ACC112 (cell line): ENCODE measurements at regions not wholly inside any gene's neighbourhood (a gene's known extent, or its start where the extent isn't known, plus 50 kb on each side); places are given as distances from the start of the nearest gene placed in this dataset.

ENCODE experiments used
- H2AFZ ChIP-seq: fragments of 200-600 bp; sonication (generic); one replicate; pipeline ENCODE4 v1.6.0; 2017; ENCODE audit warnings: antibody characterized with exemption, low read length; ENCODE audit not compliant: unreplicated experiment
- H3K27ac ChIP-seq: fragments of 200-600 bp; sonication (generic); 2 replicates; pipeline ENCODE4 v1.5.1; 2014; ENCODE audit warnings: low read depth, mild to moderate bottlenecking, antibody characterized with exemption, low read length, moderate library complexity
- H3K27me3 ChIP-seq: fragments of 200-600 bp; sonication (generic); 2 replicates; pipeline ENCODE4 v1.6.1; 2014; ENCODE audit warnings: mild to moderate bottlenecking, antibody characterized with exemption, low read length, moderate library complexity, mixed read lengths; ENCODE audit not compliant: insufficient read depth
- H3K36me3 ChIP-seq: fragments of 200-600 bp; sonication (generic); 2 replicates; pipeline ENCODE4 v1.6.1; 2016; ENCODE audit warnings: mild to moderate bottlenecking, antibody characterized with exemption, low read length, moderate library complexity, mixed read lengths; ENCODE audit not compliant: insufficient read depth
- H3K4me1 ChIP-seq: fragments of 200-600 bp; sonication (generic); one replicate; pipeline ENCODE4 v1.6.1; 2016; ENCODE audit warnings: low read length, mixed read lengths; ENCODE audit not compliant: insufficient read depth, unreplicated experiment, control insufficient read depth
- H3K4me3 ChIP-seq: fragments of 200-600 bp; sonication (generic); 2 replicates; pipeline ENCODE4 v1.5.1; 2014; ENCODE audit warnings: mild to moderate bottlenecking, low read depth, low read length
- H3K79me2 ChIP-seq: fragments of 200-600 bp; sonication (generic); one replicate; pipeline ENCODE4 v1.6.0; 2016; ENCODE audit warnings: low read length; ENCODE audit not compliant: control insufficient read depth, unreplicated experiment, insufficient read depth

GRCh38 chr12:47017901-47018475 is 61.4 kb upstream of the PCED1B start:
- Histone ChIP-seq H3K79me2 (no peaks in the 10 kb centered on the region), H3K4me3 (no peak overlapping the region), H3K27ac (no peak overlapping the region), H2AFZ (peak overlapping the region; percentile 70), H3K36me3 (no peaks in the 10 kb centered on the region), H3K27me3 (no peaks in the 10 kb centered on the region), H3K4me1 (peaks cover 42% of the 10 kb centered on the region)

- Histone ChIP-seq H3K27me3 (no peaks in the 10 kb centered on the region), H3K79me2 (no peaks in the 10 kb centered on the region), H3K27ac (no peak overlapping the region), H3K4me1 (peaks cover 32% of the 10 kb centered on the region), H2AFZ (peak overlapping the region; percentile 21), H3K4me3 (no peak overlapping the region), H3K36me3 (no peaks in the 10 kb centered on the region)
Observed at GRCh38 chr12:47020211-47020821, 59.1 kb upstream of the PCED1B start.

GRCh38 chr12:47021298-47021697 is 58.1 kb upstream of the PCED1B start:
- Histone ChIP-seq H3K4me1 (peaks cover 32% of the 10 kb centered on the region), H3K79me2 (no peaks in the 10 kb centered on the region), H3K27ac (peak overlapping the region; percentile 76), H3K27me3 (no peaks in the 10 kb centered on the region), H3K4me3 (no peak overlapping the region), H2AFZ (no peak overlapping the region), H3K36me3 (no peaks in the 10 kb centered on the region)

GRCh38 chr12:47022296-47022695 is 57.1 kb upstream of the PCED1B start:
- H2AFZ ChIP-seq, result peak overlapping the region; percentile 54
- H3K36me3 ChIP-seq, result no peaks in the 10 kb centered on the region
- H3K27ac ChIP-seq, result peak overlapping the region; percentile 76
- H3K79me2 ChIP-seq, result no peaks in the 10 kb centered on the region
- peak overlapping the region; percentile 40 for H3K4me3 ChIP-seq
- H3K27me3 ChIP-seq, result no peaks in the 10 kb centered on the region
- H3K4me1 ChIP-seq, result peaks cover 30% of the 10 kb centered on the region

GRCh38 chr12:47023311-47023710 is 56.1 kb upstream of the PCED1B start:
- no peaks in the 10 kb centered on the region for H3K79me2 ChIP-seq
- no peaks in the 10 kb centered on the region for H3K36me3 ChIP-seq
- H3K4me3 ChIP-seq, result no peak overlapping the region
- no peak overlapping the region for H3K27ac ChIP-seq
- peaks cover 20% of the 10 kb centered on the region for H3K4me1 ChIP-seq
- peak overlapping the region; percentile 50 for H2AFZ ChIP-seq
- no peaks in the 10 kb centered on the region for H3K27me3 ChIP-seq

- H3K4me1 ChIP-seq, result peaks cover 20% of the 10 kb centered on the region
- H3K4me3 ChIP-seq, result no peak overlapping the region
- H3K36me3 ChIP-seq, result no peaks in the 10 kb centered on the region
- no peak overlapping the region for H2AFZ ChIP-seq
- no peaks in the 10 kb centered on the region for H3K27me3 ChIP-seq
- H3K27ac ChIP-seq, result no peak overlapping the region
- H3K79me2 ChIP-seq, result no peaks in the 10 kb centered on the region
Observed at GRCh38 chr12:47023953-47024352, 55.5 kb upstream of the PCED1B start.

- Histone ChIP-seq H3K79me2 (no peaks in the 10 kb centered on the region), H3K27ac (no peak overlapping the region), H3K36me3 (no peaks in the 10 kb centered on the region), H2AFZ (no peak overlapping the region), H3K4me3 (no peak overlapping the region), H3K4me1 (peaks cover 25% of the 10 kb centered on the region), H3K27me3 (no peaks in the 10 kb centered on the region)
Observed at GRCh38 chr12:47024463-47024862, 55.0 kb upstream of the PCED1B start.

- Histone ChIP-seq H3K36me3 (no peaks in the 10 kb centered on the region), H3K4me3 (no peak overlapping the region), H2AFZ (no peak overlapping the region)
Observed at GRCh38 chr12:47025349-47025748, 54.1 kb upstream of the PCED1B start.

GRCh38 chr12:47025798-47026197 is 53.6 kb upstream of the PCED1B start:
- Histone ChIP-seq H3K36me3 (no peaks in the 10 kb centered on the region), H3K27ac (no peak overlapping the region)

More at GRCh38 chr12:47025349-47025748, 54.1 kb upstream of the PCED1B start:
- Histone ChIP-seq H3K4me1 (peaks cover 27% of the 10 kb centered on the region), H3K27ac (no peak overlapping the region), H3K79me2 (no peaks in the 10 kb centered on the region), H3K27me3 (no peaks in the 10 kb centered on the region)

GRCh38 chr12:47026291-47026690 is 53.1 kb upstream of the PCED1B start:
- Histone ChIP-seq H3K4me1 (peaks cover 27% of the 10 kb centered on the region), H3K36me3 (no peaks in the 10 kb centered on the region)

More at GRCh38 chr12:47025798-47026197, 53.6 kb upstream of the PCED1B start:
- no peak overlapping the region for H3K4me3 ChIP-seq
- H3K79me2 ChIP-seq, result no peaks in the 10 kb centered on the region
- no peaks in the 10 kb centered on the region for H3K27me3 ChIP-seq
- H3K4me1 ChIP-seq, result peaks cover 27% of the 10 kb centered on the region
- H2AFZ ChIP-seq, result no peak overlapping the region

More at GRCh38 chr12:47026291-47026690, 53.1 kb upstream of the PCED1B start:
- Histone ChIP-seq H3K79me2 (no peaks in the 10 kb centered on the region), H3K4me3 (no peak overlapping the region), H3K27me3 (no peaks in the 10 kb centered on the region), H3K27ac (no peak overlapping the region), H2AFZ (no peak overlapping the region)
